RWPE2 (cell line): ENCODE measurements at regions not wholly inside any gene's neighbourhood (a gene's known extent, or its start where the extent isn't known, plus 50 kb on each side); places are given as distances from the start of the nearest gene placed in this dataset.

Experiments used
- ATAC-seq: fragments of 200-7000 bp; cut with Tn5 transposase; 3 replicates; pipeline ENCODE4 v1.9.1; 2021; ENCODE audit warnings: low read depth
- DNase-seq: peaks from one replicate; pipeline ENCODE4 v3.0.0-alpha.2; 2020; ENCODE audit warnings: low spot score
- H3K27ac ChIP-seq: fragments of 450-650 bp; 2 replicates; pipeline ENCODE4 v1.5.1; 2017; ENCODE audit warnings: mild to moderate bottlenecking; ENCODE audit not compliant: poor library complexity, severe bottlenecking
- H3K27me3 ChIP-seq: fragments of 250-450 bp; sonication (Bioruptor Pico); 2 replicates; pipeline ENCODE4 v1.5.1; 2021; ENCODE audit warnings: mild to moderate bottlenecking, moderate library complexity; ENCODE audit not compliant: insufficient read depth, poor library complexity, severe bottlenecking
- H3K36me3 ChIP-seq: fragments of 250-450 bp; sonication (Bioruptor Pico); 2 replicates; pipeline ENCODE4 v1.5.1; 2020; ENCODE audit warnings: low read depth, mild to moderate bottlenecking, moderate library complexity
- H3K4me1 ChIP-seq: fragments of 250-450 bp; sonication (Bioruptor Pico); 2 replicates; pipeline ENCODE4 v1.5.1; 2021; ENCODE audit warnings: mild to moderate bottlenecking, moderate library complexity; ENCODE audit not compliant: insufficient read depth, poor library complexity, severe bottlenecking
- H3K4me3 ChIP-seq: fragments of 250-450 bp; sonication (Bioruptor Pico); 2 replicates; pipeline ENCODE4 v1.5.1; 2021; ENCODE audit warnings: mild to moderate bottlenecking, moderate library complexity; ENCODE audit not compliant: severe bottlenecking
- H3K9me3 ChIP-seq: fragments of 250-450 bp; sonication (Bioruptor Pico); 2 replicates; pipeline ENCODE4 v1.5.1; 2021; ENCODE audit warnings: mild to moderate bottlenecking, moderate library complexity; ENCODE audit not compliant: severe bottlenecking
- CTCF ChIP-seq: fragments of 450-650 bp; IDR thresholded peaks from one replicate; pipeline ENCODE4 v1.5.1; 2017; ENCODE audit warnings: mild to moderate bottlenecking, moderate library complexity; ENCODE audit not compliant: poor library complexity, severe bottlenecking

GRCh38 chr21:20523191-20523590, 475.0 kb upstream of the NCAM2 start:
- no peaks in the 10 kb centered on the region for H3K36me3 ChIP-seq
- no peak for ATAC-seq

DNA sequence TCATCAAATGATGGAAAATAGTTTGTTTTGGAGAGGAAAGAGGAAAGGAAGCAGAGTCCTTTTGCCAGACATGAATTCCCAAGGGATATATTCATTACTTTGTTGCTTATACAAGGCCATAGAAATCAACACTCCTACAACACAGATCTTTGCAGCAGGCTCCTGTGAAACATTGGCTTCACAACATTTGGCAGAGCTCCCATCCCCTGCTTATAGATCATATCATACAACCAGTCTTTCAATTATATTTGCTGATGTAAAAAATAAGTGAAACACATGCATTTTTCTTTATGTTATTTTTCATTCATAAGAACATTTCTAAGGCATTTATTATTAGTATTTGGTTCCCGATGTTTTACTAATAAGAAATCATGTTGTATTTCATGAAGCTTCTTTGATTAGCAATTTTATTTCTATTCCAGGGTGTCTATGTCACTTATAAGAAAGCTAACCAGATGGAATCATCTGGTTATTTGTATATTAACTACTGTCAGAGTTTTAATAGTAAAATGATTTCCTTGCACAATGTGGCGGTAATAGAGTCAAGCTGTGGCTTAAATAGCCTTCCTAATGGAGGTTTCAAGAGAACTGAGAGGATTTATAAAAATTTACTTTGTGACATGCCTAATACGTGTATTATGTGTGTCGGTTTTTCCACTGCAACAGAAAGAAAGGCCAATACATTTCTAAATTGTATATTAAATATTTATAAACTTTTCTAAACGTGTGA, 470.3 kb upstream of the NCAM2 start:
- Histone ChIP-seq H3K9me3 (no peaks in the 10 kb centered on the region), H3K27me3 (peaks cover 39% of the 10 kb centered on the region), H3K4me3 (no peak overlapping the region), H3K27ac (no peak overlapping the region), H3K4me1 (no peaks in the 10 kb centered on the region), H3K36me3 (no peaks in the 10 kb centered on the region)
- no peak for ATAC-seq
- DNase-seq, result no peak
- no peak for TF ChIP-seq CTCF

More at GRCh38 chr21:20523191-20523590, 475.0 kb upstream of the NCAM2 start:
- no peak overlapping the region for H3K27ac ChIP-seq
- no peak overlapping the region for H3K4me3 ChIP-seq
- TF ChIP-seq CTCF, result no peak
- no peak for DNase-seq
- H3K4me1 ChIP-seq, result no peaks in the 10 kb centered on the region
- H3K9me3 ChIP-seq, result no peaks in the 10 kb centered on the region
- H3K27me3 ChIP-seq, result peaks cover 21% of the 10 kb centered on the region

GRCh38 chr21:20537130-20537529, 461.1 kb upstream of the NCAM2 start:
- H3K36me3 ChIP-seq, result no peaks in the 10 kb centered on the region
- no peak for ATAC-seq
- H3K27ac ChIP-seq, result no peak overlapping the region
- H3K9me3 ChIP-seq, result no peaks in the 10 kb centered on the region
- H3K4me1 ChIP-seq, result no peaks in the 10 kb centered on the region
- H3K27me3 ChIP-seq, result peaks cover 49% of the 10 kb centered on the region
- no peak for DNase-seq
- no peak overlapping the region for H3K4me3 ChIP-seq
- no peak for TF ChIP-seq CTCF

GRCh38 chr21:20538039-20538658, 460.1 kb upstream of the NCAM2 start:
- Histone ChIP-seq H3K27ac (no peak overlapping the region), H3K4me3 (no peak overlapping the region), H3K4me1 (no peaks in the 10 kb centered on the region), H3K27me3 (peaks cover 51% of the 10 kb centered on the region), H3K36me3 (no peaks in the 10 kb centered on the region), H3K9me3 (no peaks in the 10 kb centered on the region)
- no peak for TF ChIP-seq CTCF
- no peak for ATAC-seq
- DNase-seq, result no peak

DNA sequence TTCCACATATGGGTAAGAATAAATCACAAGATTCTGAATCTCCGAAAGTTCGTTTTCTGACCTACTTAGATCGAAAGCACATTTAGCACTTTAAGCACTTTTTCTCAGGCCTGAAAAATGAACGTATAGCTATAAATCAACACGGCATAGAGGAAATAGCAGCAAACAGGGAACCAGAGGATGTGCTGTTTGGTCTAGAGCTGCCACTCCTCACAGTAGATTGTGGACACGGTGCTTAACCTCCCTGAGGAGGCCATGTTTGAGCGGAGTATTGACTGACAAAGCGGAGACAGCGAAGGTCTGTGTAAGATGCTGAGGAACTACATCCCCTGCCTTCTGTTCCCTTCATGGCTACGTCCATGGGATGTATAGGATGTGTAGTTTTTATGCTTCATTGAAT, 452.8 kb upstream of the NCAM2 start:
- Histone ChIP-seq H3K4me1 (no peaks in the 10 kb centered on the region), H3K27ac (no peak overlapping the region), H3K9me3 (no peaks in the 10 kb centered on the region), H3K4me3 (no peak overlapping the region), H3K36me3 (no peaks in the 10 kb centered on the region), H3K27me3 (peaks cover 18% of the 10 kb centered on the region)
- TF ChIP-seq CTCF, result no peak
- no peak for DNase-seq
- no peak for ATAC-seq
